Karpas-422 (cell line): ENCODE measurements at regions not wholly inside any gene's neighbourhood (a gene's known extent, or its start where the extent isn't known, plus 50 kb on each side); places are given as distances from the start of the nearest gene placed in this dataset.

Source experiments
- DNase-seq: peaks from one replicate; pipeline ENCODE4 v3.0.0-alpha.2; 2015
- H2AFZ ChIP-seq: fragments of 200-600 bp; sonication (generic); 2 replicates; pipeline ENCODE4 v1.6.1; 2014; ENCODE audit warnings: antibody characterized with exemption, low read length, mixed read lengths
- H3K27ac ChIP-seq: fragments of 200-600 bp; sonication (generic); 2 replicates; pipeline ENCODE4 v1.5.1; 2014; ENCODE audit warnings: mild to moderate bottlenecking, low read length, moderate library complexity
- H3K27me3 ChIP-seq: fragments of 200-600 bp; sonication (generic); 2 replicates; pipeline ENCODE4 v1.6.1; 2014; ENCODE audit warnings: low read length, mixed read lengths
- H3K36me3 ChIP-seq: fragments of 200-600 bp; sonication (generic); 2 replicates; pipeline ENCODE4 v1.6.1; 2014; ENCODE audit warnings: low read length, mixed read lengths; ENCODE audit not compliant: insufficient read depth
- H3K4me1 ChIP-seq: fragments of 200-600 bp; sonication (generic); 2 replicates; pipeline ENCODE4 v1.6.1; 2014; ENCODE audit warnings: mild to moderate bottlenecking, low read length, mixed read lengths
- H3K4me2 ChIP-seq: fragments of 200-600 bp; sonication (generic); 2 replicates; pipeline ENCODE4 v1.6.1; 2014; ENCODE audit warnings: low read length, low read depth, mild to moderate bottlenecking; ENCODE audit not compliant: poor library complexity, severe bottlenecking
- H3K4me3 ChIP-seq: fragments of 200-600 bp; sonication (generic); 2 replicates; pipeline ENCODE4 v1.5.1; 2014; ENCODE audit warnings: mild to moderate bottlenecking, antibody characterized with exemption, low read length, mixed read lengths
- H3K79me2 ChIP-seq: fragments of 200-600 bp; sonication (generic); 2 replicates; pipeline ENCODE4 v1.6.1; 2014; ENCODE audit warnings: mild to moderate bottlenecking, low read length, mixed read lengths
- H3K9ac ChIP-seq: fragments of 200-600 bp; sonication (generic); 2 replicates; pipeline ENCODE4 v1.6.0; 2014; ENCODE audit warnings: low read length
- H3K9me2 ChIP-seq: fragments of 200-600 bp; sonication (generic), shearing (Covaris generic); replicated peaks from 2 replicates; pipeline ENCODE4 v1.6.0; 2014; ENCODE audit warnings: mild to moderate bottlenecking, low read length, moderate library complexity; ENCODE audit not compliant: insufficient read depth
- H3K9me3 ChIP-seq: fragments of 300-700, 200-600 bp; sonication (generic); 2 replicates; pipeline ENCODE4 v1.6.1; 2014; ENCODE audit warnings: low read length, mixed read lengths
- H4K20me1 ChIP-seq: fragments of 200-600 bp; sonication (generic); 2 replicates; pipeline ENCODE4 v1.6.1; 2014; ENCODE audit warnings: mild to moderate bottlenecking, antibody characterized with exemption, low read length, low read depth; ENCODE audit not compliant: insufficient read depth

DNA sequence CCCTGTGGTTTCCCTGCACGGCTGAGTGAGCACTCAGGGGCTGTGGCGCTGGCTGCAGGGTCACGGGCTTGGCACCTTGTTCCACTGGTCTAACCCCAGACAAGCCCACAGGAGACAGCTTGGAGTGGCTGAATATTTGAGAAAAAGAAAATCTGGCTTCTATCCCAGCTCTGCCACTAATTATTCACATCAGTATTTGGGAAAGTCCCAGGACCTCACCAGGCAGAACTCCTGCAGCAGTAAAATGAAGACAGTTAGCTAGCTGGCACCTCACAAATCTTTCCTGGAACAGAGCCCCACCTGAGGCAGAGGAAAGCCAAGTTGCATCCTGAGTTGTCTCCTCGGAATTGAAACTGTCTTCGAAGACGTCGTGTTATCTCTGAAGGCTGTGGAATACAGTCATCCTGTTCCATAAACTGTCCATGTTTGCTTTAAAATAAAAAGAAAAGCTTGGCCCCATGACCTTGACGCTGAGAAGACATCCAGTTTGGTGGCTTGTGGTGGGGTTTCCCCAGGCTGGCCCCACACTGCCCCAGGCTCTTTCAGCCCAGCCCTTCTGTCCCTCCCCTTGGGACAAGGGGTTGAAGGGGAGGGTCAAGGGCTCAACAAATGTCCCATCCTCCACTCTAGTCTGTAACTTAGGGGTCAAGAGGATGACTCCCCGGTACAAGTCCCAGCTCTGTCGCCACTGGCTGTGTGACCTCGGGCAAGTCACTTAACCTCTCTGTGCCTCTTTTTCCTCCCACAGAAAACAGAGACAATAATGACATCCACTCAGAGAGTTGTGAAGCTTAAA is 93.8 kb upstream of the TMPRSS2 start:
- no peaks in the 10 kb centered on the region for H3K36me3 ChIP-seq
- no peaks in the 10 kb centered on the region for H3K27me3 ChIP-seq
- H3K9me3 ChIP-seq, result no peaks in the 10 kb centered on the region
- no peak overlapping the region for H2AFZ ChIP-seq
- no peaks in the 10 kb centered on the region for H4K20me1 ChIP-seq
- no peak overlapping the region for H3K27ac ChIP-seq
- H3K79me2 ChIP-seq, result no peaks in the 10 kb centered on the region
- no peaks in the 10 kb centered on the region for H3K4me1 ChIP-seq
- no peak overlapping the region for H3K4me2 ChIP-seq
- H3K9me2 ChIP-seq, result no peaks in the 10 kb centered on the region
- no peak overlapping the region for H3K4me3 ChIP-seq
- H3K9ac ChIP-seq, result no peak overlapping the region
- DNase-seq, result no peak

DNA sequence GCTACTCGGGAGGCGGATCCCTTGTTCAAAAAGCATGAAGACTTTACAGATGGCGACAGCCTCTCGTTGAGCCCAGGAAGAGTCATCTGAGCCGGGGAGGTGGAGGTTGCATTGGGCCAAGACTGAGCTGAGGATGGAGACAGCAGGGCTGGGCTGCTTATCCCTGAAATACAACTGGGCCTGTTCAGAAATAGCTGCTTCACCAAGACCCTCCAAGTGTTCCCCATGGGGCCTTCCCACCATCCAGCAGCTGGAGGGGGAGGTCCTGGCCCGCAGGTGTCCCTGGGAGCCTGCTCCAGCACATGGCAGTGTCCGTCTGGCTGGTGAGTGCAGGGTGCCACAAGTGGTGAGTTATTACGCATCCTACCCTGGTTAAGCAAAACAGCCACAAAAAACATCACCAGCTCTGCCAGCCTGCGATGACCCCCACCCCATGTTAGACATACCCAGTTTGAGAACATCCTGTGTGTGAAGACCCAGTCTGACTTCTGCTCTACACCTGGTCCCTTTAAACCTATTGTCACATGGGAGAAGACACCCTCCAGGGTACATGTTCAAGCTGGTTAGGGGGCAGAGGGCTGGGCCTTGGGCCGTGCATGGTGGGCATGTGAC is 93.1 kb upstream of the TMPRSS2 start:
- H3K36me3 ChIP-seq, result no peaks in the 10 kb centered on the region
- no peaks in the 10 kb centered on the region for H3K4me1 ChIP-seq
- no peaks in the 10 kb centered on the region for H4K20me1 ChIP-seq
- no peaks in the 10 kb centered on the region for H3K9me3 ChIP-seq
- H2AFZ ChIP-seq, result no peak overlapping the region
- no peak overlapping the region for H3K9ac ChIP-seq
- H3K4me3 ChIP-seq, result no peak overlapping the region
- no peak for DNase-seq
- no peaks in the 10 kb centered on the region for H3K79me2 ChIP-seq
- H3K27me3 ChIP-seq, result no peaks in the 10 kb centered on the region
- no peaks in the 10 kb centered on the region for H3K9me2 ChIP-seq
- no peak overlapping the region for H3K4me2 ChIP-seq
- H3K27ac ChIP-seq, result no peak overlapping the region

DNA sequence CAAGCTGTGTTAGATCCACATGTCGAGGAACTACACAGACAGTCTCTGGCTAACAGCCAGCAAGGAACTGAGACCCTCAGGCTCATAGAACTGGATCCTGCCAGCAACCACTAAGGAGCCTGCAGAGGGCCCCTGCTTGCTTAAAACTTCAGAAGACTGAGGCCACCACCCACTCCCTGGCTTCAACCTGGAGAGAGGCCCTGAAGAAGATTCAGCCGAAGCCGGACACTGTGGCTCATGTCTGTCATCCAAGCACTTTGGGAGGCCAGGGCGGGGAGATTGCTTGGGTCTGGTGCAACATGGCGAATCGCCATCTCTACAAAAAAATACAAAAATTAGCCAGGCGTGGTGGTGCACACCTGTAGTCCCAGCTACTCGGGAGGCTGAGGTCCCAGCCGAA is 92.6 kb upstream of the TMPRSS2 start:
- DNase-seq, result no peak
- no peak overlapping the region for H2AFZ ChIP-seq
- no peaks in the 10 kb centered on the region for H4K20me1 ChIP-seq
- no peaks in the 10 kb centered on the region for H3K9me2 ChIP-seq
- H3K4me1 ChIP-seq, result no peaks in the 10 kb centered on the region
- H3K79me2 ChIP-seq, result no peaks in the 10 kb centered on the region
- no peaks in the 10 kb centered on the region for H3K9me3 ChIP-seq
- H3K36me3 ChIP-seq, result no peaks in the 10 kb centered on the region
- no peaks in the 10 kb centered on the region for H3K27me3 ChIP-seq
- H3K9ac ChIP-seq, result no peak overlapping the region
- no peak overlapping the region for H3K4me2 ChIP-seq
- H3K27ac ChIP-seq, result no peak overlapping the region
- no peak overlapping the region for H3K4me3 ChIP-seq

DNA sequence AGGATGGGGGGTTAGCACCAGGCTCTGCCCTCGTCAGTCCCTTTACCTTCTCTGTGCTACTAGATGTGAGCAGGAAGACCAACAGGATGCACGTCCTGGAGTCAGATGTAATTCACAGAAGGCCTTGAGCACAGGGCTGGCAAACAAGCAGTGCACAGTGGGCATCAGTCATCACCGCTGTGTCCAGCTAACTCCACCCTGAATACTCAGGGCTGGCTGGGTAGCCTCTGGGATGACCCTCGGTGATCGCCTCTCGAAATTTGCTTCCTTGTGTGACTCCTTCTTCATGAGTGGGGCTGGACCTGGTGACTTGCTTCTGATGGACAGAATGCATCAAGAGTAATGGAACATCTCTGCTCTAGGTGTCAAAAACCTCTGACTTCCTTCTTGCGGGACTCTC is 92.2 kb upstream of the TMPRSS2 start:
- no peak overlapping the region for H3K9ac ChIP-seq
- no peaks in the 10 kb centered on the region for H4K20me1 ChIP-seq
- no peak for DNase-seq
- H2AFZ ChIP-seq, result no peak overlapping the region
- H3K9me2 ChIP-seq, result no peaks in the 10 kb centered on the region
- H3K27ac ChIP-seq, result no peak overlapping the region
- no peaks in the 10 kb centered on the region for H3K9me3 ChIP-seq
- H3K4me2 ChIP-seq, result no peak overlapping the region
- H3K4me3 ChIP-seq, result no peak overlapping the region
- no peaks in the 10 kb centered on the region for H3K4me1 ChIP-seq
- no peaks in the 10 kb centered on the region for H3K36me3 ChIP-seq
- no peaks in the 10 kb centered on the region for H3K27me3 ChIP-seq
- no peaks in the 10 kb centered on the region for H3K79me2 ChIP-seq

DNA sequence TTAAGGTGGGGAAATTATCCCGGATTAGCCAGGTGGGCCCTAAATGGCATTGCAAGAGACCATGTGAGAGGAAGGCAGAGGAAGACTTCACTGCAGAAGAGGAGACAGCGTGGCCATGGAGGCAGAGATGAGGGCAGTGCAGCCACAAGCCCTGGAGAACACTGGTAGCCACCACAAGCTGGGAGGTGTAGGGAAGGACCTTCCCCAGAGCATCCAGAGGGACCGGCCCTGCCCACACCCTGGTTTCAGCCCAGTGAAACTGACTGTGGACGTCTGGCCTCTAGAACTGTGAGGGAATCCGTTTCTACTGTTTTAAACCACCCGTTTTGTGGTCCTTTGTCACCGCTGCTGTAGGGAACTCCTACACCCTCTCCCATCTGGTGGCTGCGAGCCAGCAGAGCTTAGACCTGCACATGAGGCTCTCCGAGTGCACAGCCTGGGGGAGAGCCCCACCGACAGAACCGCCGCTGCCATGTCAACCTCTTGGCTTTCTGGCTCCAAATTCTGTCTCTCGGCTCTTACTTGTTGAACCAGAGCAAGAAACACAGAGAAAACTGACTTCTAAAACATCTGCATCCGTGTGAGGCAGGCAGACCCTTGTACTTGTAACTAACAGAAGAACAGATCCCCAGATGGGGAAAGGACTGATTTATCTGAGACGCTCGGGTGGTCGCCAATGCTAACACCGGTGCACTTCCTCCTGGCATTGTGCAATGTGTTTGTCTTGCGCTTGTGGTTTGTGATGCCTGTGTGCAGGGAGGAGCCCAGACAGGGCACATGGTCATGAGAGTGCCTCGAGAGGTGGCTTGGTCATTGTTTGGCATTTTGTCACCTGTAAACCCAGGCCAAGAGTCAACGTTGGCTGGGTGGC is 90.8 kb upstream of the TMPRSS2 start:
- no peak for DNase-seq
- Histone ChIP-seq H3K27me3 (no peaks in the 10 kb centered on the region), H3K79me2 (no peaks in the 10 kb centered on the region), H3K36me3 (no peaks in the 10 kb centered on the region), H3K9ac (no peak overlapping the region), H3K4me3 (no peak overlapping the region), H3K4me1 (no peaks in the 10 kb centered on the region), H3K9me2 (no peaks in the 10 kb centered on the region), H2AFZ (no peak overlapping the region), H3K27ac (no peak overlapping the region), H3K9me3 (no peaks in the 10 kb centered on the region), H4K20me1 (no peaks in the 10 kb centered on the region), H3K4me2 (no peak overlapping the region)

DNA sequence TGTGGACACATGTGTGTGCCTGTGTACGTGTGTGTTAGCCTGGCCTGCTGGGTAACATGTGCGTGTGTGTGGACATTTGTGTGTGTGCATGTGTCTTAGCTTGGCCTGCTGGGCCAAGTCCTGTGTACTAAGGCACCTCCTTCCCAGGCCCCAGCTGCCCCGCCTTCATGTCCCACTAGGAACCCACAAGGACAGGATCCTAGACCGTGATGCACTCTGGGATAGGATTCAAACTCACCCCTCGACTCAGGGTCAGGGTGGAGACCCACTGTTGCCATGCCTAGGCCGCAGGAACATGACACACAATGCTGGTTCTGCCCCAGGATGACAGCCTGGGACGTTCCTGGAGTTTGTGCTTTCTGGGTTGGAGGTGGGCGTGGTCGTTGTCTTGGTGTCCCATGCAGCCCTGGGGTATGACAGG is 89.9 kb upstream of the TMPRSS2 start:
- no peaks in the 10 kb centered on the region for H3K27me3 ChIP-seq
- no peaks in the 10 kb centered on the region for H3K79me2 ChIP-seq
- H3K4me3 ChIP-seq, result no peak overlapping the region
- H3K4me1 ChIP-seq, result no peaks in the 10 kb centered on the region
- no peak overlapping the region for H3K27ac ChIP-seq
- no peak overlapping the region for H3K9ac ChIP-seq
- H3K9me2 ChIP-seq, result no peaks in the 10 kb centered on the region
- H3K4me2 ChIP-seq, result no peak overlapping the region
- no peaks in the 10 kb centered on the region for H3K9me3 ChIP-seq
- H4K20me1 ChIP-seq, result no peaks in the 10 kb centered on the region
- no peak for DNase-seq
- no peaks in the 10 kb centered on the region for H3K36me3 ChIP-seq
- H2AFZ ChIP-seq, result no peak overlapping the region

DNA sequence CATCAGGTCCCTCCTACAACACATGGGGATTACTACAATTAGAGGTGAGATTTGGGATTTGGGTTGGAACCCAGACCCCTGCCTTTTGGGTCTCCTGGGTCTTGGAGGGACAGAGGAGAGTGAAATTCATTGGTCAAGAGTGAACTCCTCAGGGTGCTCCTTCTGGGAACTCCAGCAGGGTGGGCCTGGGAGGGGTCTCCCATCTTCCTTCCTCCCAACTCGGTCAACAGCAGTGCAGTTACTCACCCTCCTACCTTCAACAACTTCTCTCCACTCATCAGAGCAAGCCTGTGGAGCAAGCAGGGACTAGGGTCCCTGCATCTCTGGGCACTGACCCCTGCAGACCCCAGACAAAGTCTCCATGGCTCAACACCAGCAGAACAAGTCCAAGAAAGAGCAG is 89.3 kb upstream of the TMPRSS2 start:
- no peak overlapping the region for H3K9ac ChIP-seq
- H3K9me2 ChIP-seq, result no peaks in the 10 kb centered on the region
- H3K27ac ChIP-seq, result no peak overlapping the region
- no peak overlapping the region for H3K4me2 ChIP-seq
- no peak overlapping the region for H2AFZ ChIP-seq
- no peaks in the 10 kb centered on the region for H3K79me2 ChIP-seq
- H3K36me3 ChIP-seq, result no peaks in the 10 kb centered on the region
- no peak overlapping the region for H3K4me3 ChIP-seq
- no peaks in the 10 kb centered on the region for H3K4me1 ChIP-seq
- no peaks in the 10 kb centered on the region for H3K27me3 ChIP-seq
- no peak for DNase-seq
- no peaks in the 10 kb centered on the region for H3K9me3 ChIP-seq
- H4K20me1 ChIP-seq, result no peaks in the 10 kb centered on the region

DNA sequence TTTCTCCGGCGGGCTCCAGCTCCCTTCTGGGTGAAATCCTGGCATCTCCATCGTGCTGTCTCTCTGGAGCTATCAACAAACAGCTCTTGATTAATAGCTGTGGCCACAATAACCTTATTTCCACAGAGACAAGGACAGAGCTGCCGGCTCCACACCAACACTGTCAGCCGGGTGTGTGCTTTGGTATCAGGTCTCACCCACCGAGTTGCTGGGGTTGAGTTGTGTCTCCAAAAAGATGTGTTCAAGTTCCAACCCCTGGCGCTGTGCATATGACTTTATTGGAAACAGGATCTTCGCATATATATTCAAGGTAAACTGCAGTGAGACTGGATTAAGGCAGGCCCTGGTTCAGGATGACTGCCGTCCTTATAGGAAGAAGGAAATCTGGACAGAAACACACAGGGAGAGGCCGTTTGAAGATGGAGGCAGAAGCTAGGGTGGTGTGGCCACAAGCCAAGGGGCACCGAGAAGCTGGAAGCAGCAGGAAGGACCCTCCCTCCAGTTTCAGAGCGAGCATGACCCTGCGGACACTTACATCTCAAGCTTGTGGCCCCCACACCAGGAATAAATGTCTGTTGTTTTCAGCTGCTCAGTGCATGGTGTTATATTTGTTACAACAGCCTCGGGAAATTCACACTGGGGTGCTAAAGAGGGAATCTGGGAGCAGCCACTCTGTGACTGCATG is 88.4 kb upstream of the TMPRSS2 start:
- H3K27me3 ChIP-seq, result no peaks in the 10 kb centered on the region
- DNase-seq, result no peak
- no peak overlapping the region for H3K9ac ChIP-seq
- no peaks in the 10 kb centered on the region for H3K9me2 ChIP-seq
- H3K4me2 ChIP-seq, result no peak overlapping the region
- no peak overlapping the region for H3K4me3 ChIP-seq
- no peaks in the 10 kb centered on the region for H3K79me2 ChIP-seq
- H3K36me3 ChIP-seq, result no peaks in the 10 kb centered on the region
- H2AFZ ChIP-seq, result no peak overlapping the region
- no peaks in the 10 kb centered on the region for H3K9me3 ChIP-seq
- no peak overlapping the region for H3K27ac ChIP-seq
- no peaks in the 10 kb centered on the region for H4K20me1 ChIP-seq
- H3K4me1 ChIP-seq, result no peaks in the 10 kb centered on the region
